GM19395 (cell line): ENCODE measurements at regions not wholly inside any gene's neighbourhood (a gene's known extent, or its start where the extent isn't known, plus 50 kb on each side); places are given as distances from the start of the nearest gene placed in this dataset.

Source experiments
- ATAC-seq: cut with Tn5 transposase; IDR thresholded peaks from one replicate; pipeline ENCODE4 v1.9.1; 2021; ENCODE audit warnings: mild to moderate bottlenecking, moderate library complexity; ENCODE audit not compliant: unreplicated experiment

GRCh38 chr4:180491210-180491609, 1752.0 kb upstream of the TENM3 start:
- no peak for ATAC-seq

- no peak for ATAC-seq
Observed at GRCh38 chr4:180493299-180493698, 1749.9 kb upstream of the TENM3 start.

GRCh38 chr4:180500154-180500553, 1743.0 kb upstream of the TENM3 start:
- no peak for ATAC-seq

- ATAC-seq = no peak
Observed at GRCh38 chr4:180512801-180513475, 1730.3 kb upstream of the TENM3 start.

- no peak for ATAC-seq
Observed at GRCh38 chr4:180518906-180519305, 1724.3 kb upstream of the TENM3 start.

GRCh38 chr4:180521181-180521580, 1722.0 kb upstream of the TENM3 start:
- ATAC-seq = no peak

- ATAC-seq = no peak
Observed at GRCh38 chr4:180525523-180526077, 1717.6 kb upstream of the TENM3 start.

- ATAC-seq = no peak
Observed at GRCh38 chr4:180528003-180528402, 1715.2 kb upstream of the TENM3 start.

GRCh38 chr4:180530787-180531186, 1712.4 kb upstream of the TENM3 start:
- no peak for ATAC-seq

GRCh38 chr4:180532691-180533090, 1710.5 kb upstream of the TENM3 start:
- no peak for ATAC-seq

- no peak for ATAC-seq
Observed at GRCh38 chr4:180538384-180539057, 1704.7 kb upstream of the TENM3 start.

- ATAC-seq = peak; percentile 78
Observed at GRCh38 chr4:180539284-180539683, 1703.9 kb upstream of the TENM3 start.

GRCh38 chr4:180541678-180542077, 1701.5 kb upstream of the TENM3 start:
- ATAC-seq = no peak

- no peak for ATAC-seq
Observed at GRCh38 chr4:180542445-180543100, 1700.6 kb upstream of the TENM3 start.

GRCh38 chr4:180550106-180550505, 1693.1 kb upstream of the TENM3 start:
- ATAC-seq = no peak

GRCh38 chr4:180557348-180557747, 1685.9 kb upstream of the TENM3 start:
- ATAC-seq = no peak

- no peak for ATAC-seq
Observed at GRCh38 chr4:180557950-180558349, 1685.3 kb upstream of the TENM3 start.

- no peak for ATAC-seq
Observed at GRCh38 chr4:180558427-180558826, 1684.8 kb upstream of the TENM3 start.

GRCh38 chr4:180560896-180561295, 1682.3 kb upstream of the TENM3 start:
- ATAC-seq = no peak

- no peak for ATAC-seq
Observed at GRCh38 chr4:180564026-180564425, 1679.2 kb upstream of the TENM3 start.

GRCh38 chr4:180564448-180564847, 1678.8 kb upstream of the TENM3 start:
- ATAC-seq = no peak
